Testis (tissue), 2 donors: ENCODE measurements at regions not wholly inside any gene's neighbourhood (a gene's known extent, or its start where the extent isn't known, plus 50 kb on each side); places are given as distances from the start of the nearest gene placed in this dataset.
"Not testable (repeated sequence)": the region's sequence is repeated elsewhere in the genome, so short reads cannot be mapped to it uniquely, and the experiment has no call there.

Experiments
- DNase-seq: peaks from one replicate; pipeline ENCODE4 v3.0.0-alpha.2; 2019
- H3K27ac ChIP-seq, 2 donors: fragments of 200-600 bp; sonication (generic); one replicate each; pipeline ENCODE4 v1.5.1; 2019
- H3K27me3 ChIP-seq: fragments of 200-600 bp; sonication (generic); one replicate; pipeline ENCODE4 v1.5.1; 2019
- H3K36me3 ChIP-seq: fragments of 200-600 bp; sonication (generic); one replicate; pipeline ENCODE4 v1.5.1; 2017; ENCODE audit warnings: low read depth; ENCODE audit errors: missing control alignments
- H3K4me1 ChIP-seq: fragments of 200-600 bp; sonication (generic); one replicate; pipeline ENCODE4 v1.5.1; 2019
- H3K4me3 ChIP-seq, 2 donors: fragments of 200-600 bp; sonication (generic); one replicate each; pipeline ENCODE4 v1.5.1; 2017 to 2019
- H3K9me3 ChIP-seq: fragments of 200-600 bp; sonication (generic); one replicate; pipeline ENCODE4 v1.5.1; 2017
- POLR2A ChIP-seq: fragments of 450-650 bp; IDR thresholded peaks from one replicate; pipeline ENCODE4 v1.6.1; 2017; ENCODE audit warnings: antibody characterized with exemption, mild to moderate bottlenecking, moderate library complexity
- WGBS, 2 donors: methylation state at CpG; one replicate each; pipeline ENCODE4 v1.1.5; 2018; 5-methylcytosine and 5-hydroxymethylcytosine counted together
- intact Hi-C: fragments of 100-400 bp; cut with DNase I; formaldehyde crosslinking; loops from one replicate; pipeline ENCODE4 v1.15.1; 2023; ENCODE audit warnings: low total_unique reads
- TF ChIP-seq, protein P1 (sequence below), 3 experiments: fragments of 450-650 bp in 2 of 3; fragments of 200-600 bp in 1 of 3; sonication (generic) in 1 of 3; IDR thresholded peaks; one replicate each; pipeline ENCODE4 v1.5.1; 2016 to 2019; ENCODE audit warnings: antibody characterized with exemption in 3 of 3, mild to moderate bottlenecking in 2 of 3, moderate library complexity in 1 of 3

DNA sequence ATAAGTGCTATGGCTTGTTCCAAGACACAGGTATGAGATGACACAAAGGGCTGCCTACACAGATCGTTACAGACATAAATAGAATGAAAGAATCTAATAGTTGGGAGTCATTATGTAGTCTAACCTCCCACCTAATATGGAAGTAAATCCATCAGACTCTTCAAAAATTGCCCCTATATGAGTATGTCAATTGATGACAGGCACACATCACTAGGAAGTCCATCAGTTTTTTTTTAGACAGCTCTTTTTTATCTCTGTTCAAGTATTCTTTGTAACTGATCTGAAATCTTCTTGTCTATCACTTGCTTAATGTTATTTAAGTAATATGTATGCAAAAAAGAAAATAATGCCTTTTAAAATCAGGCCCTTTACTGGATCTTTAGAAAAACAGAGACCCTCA lies 191.6 kb downstream of the UBE2NL start:
- intact Hi-C loops: no loop called here
- H3K36me3 ChIP-seq: no peaks in the 10 kb centered on the region
- H3K4me3 ChIP-seq: no peak overlapping the region
- H3K9me3 ChIP-seq: no peaks in the 10 kb centered on the region
- H3K27me3 ChIP-seq: no peaks in the 10 kb centered on the region
- no peaks in the 10 kb centered on the region for H3K4me1 ChIP-seq
- no peak overlapping the region for H3K27ac ChIP-seq
- WGBS, 2 donors: 63 to 65% methylated on average over 1 of the region's 1 CpG
- no peak for DNase-seq
- no peak for TF ChIP-seq POLR2A
- TF ChIP-seq, protein P1, sequence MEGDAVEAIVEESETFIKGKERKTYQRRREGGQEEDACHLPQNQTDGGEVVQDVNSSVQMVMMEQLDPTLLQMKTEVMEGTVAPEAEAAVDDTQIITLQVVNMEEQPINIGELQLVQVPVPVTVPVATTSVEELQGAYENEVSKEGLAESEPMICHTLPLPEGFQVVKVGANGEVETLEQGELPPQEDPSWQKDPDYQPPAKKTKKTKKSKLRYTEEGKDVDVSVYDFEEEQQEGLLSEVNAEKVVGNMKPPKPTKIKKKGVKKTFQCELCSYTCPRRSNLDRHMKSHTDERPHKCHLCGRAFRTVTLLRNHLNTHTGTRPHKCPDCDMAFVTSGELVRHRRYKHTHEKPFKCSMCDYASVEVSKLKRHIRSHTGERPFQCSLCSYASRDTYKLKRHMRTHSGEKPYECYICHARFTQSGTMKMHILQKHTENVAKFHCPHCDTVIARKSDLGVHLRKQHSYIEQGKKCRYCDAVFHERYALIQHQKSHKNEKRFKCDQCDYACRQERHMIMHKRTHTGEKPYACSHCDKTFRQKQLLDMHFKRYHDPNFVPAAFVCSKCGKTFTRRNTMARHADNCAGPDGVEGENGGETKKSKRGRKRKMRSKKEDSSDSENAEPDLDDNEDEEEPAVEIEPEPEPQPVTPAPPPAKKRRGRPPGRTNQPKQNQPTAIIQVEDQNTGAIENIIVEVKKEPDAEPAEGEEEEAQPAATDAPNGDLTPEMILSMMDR (IDR thresholded peaks at IDR 0.05): no peak

- H3K4me3 ChIP-seq, intact Hi-C loops, H3K36me3 ChIP-seq, H3K9me3 ChIP-seq, H3K27ac ChIP-seq, DNase-seq, H3K27me3 ChIP-seq, H3K4me1 ChIP-seq: not testable (repeated sequence)
- WGBS, 2 donors: 67 to 81% methylated on average over 3 to 5 of the region's 5 CpGs
Observed at GRCh38 chrX:144082237-144082636, 198.4 kb downstream of the UBE2NL start.

GRCh38 chrX:144089674-144090073 lies 205.8 kb downstream of the UBE2NL start:
- H3K36me3 ChIP-seq, intact Hi-C loops, H3K27me3 ChIP-seq, H3K4me1 ChIP-seq, DNase-seq, H3K9me3 ChIP-seq, H3K27ac ChIP-seq, H3K4me3 ChIP-seq: not testable (repeated sequence)
- no CpG with 5 or more reads among the region's 1 CpG for WGBS, 2 donors

- H3K36me3 ChIP-seq, H3K9me3 ChIP-seq, H3K27ac ChIP-seq, H3K4me1 ChIP-seq, H3K4me3 ChIP-seq, DNase-seq, H3K27me3 ChIP-seq, intact Hi-C loops: not testable (repeated sequence)
- no CpG with 5 or more reads among the region's 3 CpGs for WGBS, 2 donors
Observed at GRCh38 chrX:144092116-144092515, 208.2 kb downstream of the UBE2NL start.

GRCh38 chrX:144119490-144119889 lies 235.6 kb downstream of the UBE2NL start:
- H3K9me3 ChIP-seq, H3K4me3 ChIP-seq, DNase-seq, H3K27me3 ChIP-seq, H3K36me3 ChIP-seq, intact Hi-C loops, H3K27ac ChIP-seq, H3K4me1 ChIP-seq: not testable (repeated sequence)
- 67% methylated on average over 1 of the region's 1 CpG; no CpG with 5 or more reads in 1 of the 2 donors for WGBS, 2 donors

GRCh38 chrX:144121566-144121965 lies 237.7 kb downstream of the UBE2NL start:
- H3K36me3 ChIP-seq, DNase-seq, H3K4me1 ChIP-seq, intact Hi-C loops, H3K27me3 ChIP-seq, H3K9me3 ChIP-seq, H3K4me3 ChIP-seq, H3K27ac ChIP-seq: not testable (repeated sequence)

GRCh38 chrX:144127570-144128169 lies 243.8 kb downstream of the UBE2NL start:
- H3K27ac ChIP-seq, H3K36me3 ChIP-seq, H3K9me3 ChIP-seq, intact Hi-C loops, DNase-seq, H3K4me1 ChIP-seq, H3K27me3 ChIP-seq, H3K4me3 ChIP-seq: not testable (repeated sequence)
- WGBS, 2 donors: 65 to 82% methylated on average over 6 of the region's 6 CpGs

- WGBS, 2 donors: no CpG with 5 or more reads among the region's 2 CpGs
- H3K9me3 ChIP-seq, H3K27ac ChIP-seq, H3K4me1 ChIP-seq, H3K36me3 ChIP-seq, DNase-seq, H3K4me3 ChIP-seq, H3K27me3 ChIP-seq, intact Hi-C loops: not testable (repeated sequence)
Observed at GRCh38 chrX:144129511-144129910, 245.6 kb downstream of the UBE2NL start.

- DNase-seq, H3K36me3 ChIP-seq, H3K9me3 ChIP-seq, H3K4me1 ChIP-seq, H3K27ac ChIP-seq, H3K27me3 ChIP-seq, intact Hi-C loops, H3K4me3 ChIP-seq: not testable (repeated sequence)
- no CpG with 5 or more reads among the region's 3 CpGs for WGBS, 2 donors
Observed at GRCh38 chrX:144130507-144130906, 246.6 kb downstream of the UBE2NL start.

DNA sequence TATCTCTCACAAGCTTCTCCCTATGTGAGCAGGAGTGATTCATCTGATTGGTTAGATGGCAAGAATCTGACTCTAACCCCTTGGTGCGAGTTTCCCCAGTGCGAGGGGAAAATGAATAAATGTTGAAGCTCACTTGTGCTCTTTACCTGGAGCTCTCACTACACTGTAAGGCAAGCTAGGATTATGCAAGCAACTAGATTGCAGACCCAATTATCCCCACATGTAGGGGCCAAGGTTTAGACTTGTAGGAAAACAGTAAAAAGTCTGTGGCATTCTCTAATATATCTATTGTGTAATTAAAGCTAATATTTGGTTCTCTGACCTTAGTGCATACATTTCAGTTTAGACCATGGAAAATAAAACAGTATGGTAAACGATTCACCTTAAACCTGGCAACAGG lies 247.2 kb downstream of the UBE2NL start:
- DNase-seq, H3K27me3 ChIP-seq, H3K4me1 ChIP-seq, intact Hi-C loops, H3K36me3 ChIP-seq, H3K9me3 ChIP-seq, H3K27ac ChIP-seq, H3K4me3 ChIP-seq: not testable (repeated sequence)
- WGBS, 2 donors: 77 to 94% methylated on average over 1 to 3 of the region's 3 CpGs

DNA sequence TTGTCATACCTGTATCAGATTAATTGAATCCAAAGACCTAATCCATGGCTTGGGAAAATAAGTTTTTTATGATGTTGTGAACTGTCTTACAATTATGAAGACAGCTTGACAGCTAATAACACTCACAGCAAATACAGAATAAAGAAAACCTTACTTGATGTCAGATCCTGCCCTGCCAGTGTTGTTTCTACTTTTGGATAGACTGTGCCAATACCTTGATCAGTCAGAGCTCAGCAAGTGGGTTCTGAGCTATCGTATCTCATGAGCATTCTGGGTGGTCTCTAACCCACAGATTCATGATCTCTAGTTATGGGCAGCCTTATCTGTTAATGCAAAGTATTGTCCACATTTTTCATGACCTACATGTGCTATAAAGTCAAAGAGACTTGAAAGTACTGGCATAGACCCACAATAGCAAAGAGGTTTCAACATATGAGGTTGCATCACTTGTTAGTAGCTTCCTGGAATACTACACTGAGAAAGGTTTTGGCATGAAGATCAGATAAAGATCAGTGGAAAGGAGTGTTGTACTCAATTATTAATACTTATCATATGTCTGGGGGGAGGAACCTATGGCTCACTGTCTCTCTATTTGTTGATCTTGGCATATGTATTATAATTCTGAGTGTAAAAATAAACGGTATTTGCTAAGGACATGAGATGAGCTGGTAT lies 250.7 kb downstream of the UBE2NL start:
- H3K27ac ChIP-seq, H3K4me1 ChIP-seq, H3K36me3 ChIP-seq, H3K4me3 ChIP-seq, H3K27me3 ChIP-seq, intact Hi-C loops, DNase-seq, H3K9me3 ChIP-seq: not testable (repeated sequence)
- no CpG with 5 or more reads among the region's 2 CpGs for WGBS, 2 donors
